ENCODE measurements at regions not wholly inside any gene's neighbourhood (a gene's known extent, or its start where the extent isn't known, plus 50 kb on each side); places are given as distances from the start of the nearest gene placed in this dataset.

DNA sequence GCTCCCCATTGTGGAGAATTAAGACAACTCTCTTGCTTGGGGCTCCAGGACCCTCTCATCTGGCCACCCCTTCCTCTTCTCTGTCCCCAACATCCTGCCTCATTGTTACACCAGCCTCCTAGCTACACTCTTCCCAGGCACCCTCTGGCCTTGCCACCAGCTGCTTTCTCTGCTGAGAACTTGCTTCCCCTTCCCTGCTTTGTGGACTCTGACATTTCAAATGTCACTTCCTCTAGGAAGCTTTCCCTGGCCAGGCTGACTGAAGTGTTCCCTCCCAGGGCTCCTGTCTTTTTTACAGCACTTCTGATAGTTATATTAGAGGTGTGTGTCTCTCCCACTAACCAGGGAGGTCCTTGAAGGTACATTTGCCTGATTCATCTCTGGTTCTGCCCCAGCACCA is 194.0 kb upstream of the KLF4 start:
- no peak for TF ChIP-seq CTCF (conservative IDR thresholded peaks at IDR 0.05; ENCODE audit: low read depth)
- DNase-seq (ENCODE audit: low spot score): no peak
- H3K27ac ChIP-seq: no peak overlapping the region
- ChIA-PET CTCF (interaction anchor here (0.6 kb wide), 1 partner anchor 16 kb away, joined by 3 read pairs; no protein-coding TSS in a partner anchor), POLR2A (ENCODE audit: low non-redundant PET) (no interaction called here)

DNA sequence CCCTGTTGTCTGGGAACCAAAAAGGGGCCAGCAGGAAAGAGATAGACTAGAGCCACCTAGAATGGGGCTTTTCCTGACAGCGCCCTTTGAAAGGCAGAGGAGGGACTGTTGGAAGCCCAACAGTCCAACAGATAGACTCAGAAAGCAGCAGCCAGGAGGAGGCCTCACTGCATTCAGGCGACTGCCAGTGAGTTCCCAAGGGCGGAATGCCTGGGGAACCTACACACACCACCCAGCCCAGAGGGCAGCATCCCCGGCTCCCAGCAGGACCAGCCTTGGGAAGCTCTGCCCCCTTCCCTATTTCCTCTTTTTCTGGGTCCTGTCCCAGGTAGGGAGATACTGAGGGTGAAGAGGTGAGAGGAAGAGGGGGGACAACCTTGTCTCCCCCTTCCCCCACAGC is 192.4 kb upstream of the KLF4 start:
- TF ChIP-seq CTCF (conservative IDR thresholded peaks at IDR 0.05; ENCODE audit: low read depth): no peak
- ChIA-PET CTCF (no interaction called here), POLR2A (ENCODE audit: low non-redundant PET) (no interaction called here)
- no peak for DNase-seq (ENCODE audit: low spot score)
- no peak overlapping the region for H3K27ac ChIP-seq

GRCh38 chr9:107675351-107676259 is 186.0 kb upstream of the KLF4 start:
- DNase-seq (ENCODE audit: low spot score): no peak
- no peak for TF ChIP-seq CTCF (conservative IDR thresholded peaks at IDR 0.05; ENCODE audit: low read depth)
- POLR2A ChIA-PET (ENCODE audit: low non-redundant PET): no interaction called here
- CTCF ChIA-PET: no interaction called here
- no peak overlapping the region for H3K27ac ChIP-seq

DNA sequence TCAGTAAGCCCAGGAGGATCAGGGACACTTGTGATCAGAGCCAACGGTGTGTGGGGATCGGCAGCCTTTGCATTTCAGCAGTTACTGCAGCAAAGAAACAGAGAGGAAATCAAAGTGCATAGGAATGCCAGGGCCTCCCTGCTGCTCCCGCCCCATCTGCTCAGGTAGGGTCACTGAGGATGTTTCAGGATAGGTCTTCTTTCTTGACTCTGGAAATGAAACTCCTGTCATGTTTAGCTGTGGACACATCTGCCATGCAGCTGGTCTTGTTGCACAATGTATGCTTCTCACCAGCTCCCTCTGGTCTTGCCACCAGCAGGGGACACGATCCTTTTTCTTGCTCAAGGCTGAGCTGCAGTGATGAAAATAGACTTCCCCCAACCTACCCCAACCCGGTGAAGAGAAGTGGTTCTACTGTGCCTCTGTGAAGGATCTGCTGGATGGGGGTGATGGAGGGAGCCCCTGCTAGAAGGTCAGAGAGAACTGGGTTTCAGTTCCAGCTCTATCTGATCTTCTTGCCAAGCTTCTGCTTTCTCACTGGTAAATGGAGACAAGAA is 185.2 kb upstream of the KLF4 start:
- ChIA-PET POLR2A (ENCODE audit: low non-redundant PET) (no interaction called here), CTCF (no interaction called here)
- no peak for DNase-seq (ENCODE audit: low spot score)
- TF ChIP-seq CTCF (conservative IDR thresholded peaks at IDR 0.05; ENCODE audit: low read depth): no peak
- H3K27ac ChIP-seq: no peak overlapping the region

- CTCF ChIA-PET: interaction anchor here (1.0 kb wide), 1 partner anchor 252 kb away, joined by 3 read pairs; no protein-coding TSS in a partner anchor
- TF ChIP-seq CTCF (conservative IDR thresholded peaks at IDR 0.05; ENCODE audit: low read depth): no peak
- DNase-seq (ENCODE audit: low spot score): no peak
- no peak overlapping the region for H3K27ac ChIP-seq
- POLR2A ChIA-PET (ENCODE audit: low non-redundant PET): no interaction called here
Measured at GRCh38 chr9:107673861-107674720, 184.5 kb upstream of the KLF4 start.

- H3K27ac ChIP-seq: no peak overlapping the region
- ChIA-PET POLR2A (ENCODE audit: low non-redundant PET) (no interaction called here), CTCF (no interaction called here)
- DNase-seq (ENCODE audit: low spot score): no peak
- TF ChIP-seq CTCF (conservative IDR thresholded peaks at IDR 0.05; ENCODE audit: low read depth): no peak
Measured at GRCh38 chr9:107671588-107671987, 182.0 kb upstream of the KLF4 start.
